H1 (cell line): ENCODE measurements at regions not wholly inside any gene's neighbourhood (a gene's known extent, or its start where the extent isn't known, plus 50 kb on each side); places are given as distances from the start of the nearest gene placed in this dataset.

ENCODE experiments used
- BCL11A ChIP-seq, 2 experiments: IDR thresholded peaks; one replicate each; pipeline ENCODE4 v1.6.1; 2011; ENCODE audit warnings: low read depth in 2 of 2, low read length in 2 of 2, mild to moderate bottlenecking in 2 of 2
- BRCA1 ChIP-seq: IDR thresholded peaks from 2 replicates; pipeline ENCODE4 v1.6.1; 2012; ENCODE audit warnings: low read depth, low read length, improper control_type of control experiment
- CBX8 ChIP-seq: fragments of 300-800, 300-1000 bp; sonication (generic); IDR thresholded peaks from 2 replicates; pipeline ENCODE4 v1.7.1; 2016; ENCODE audit warnings: low read depth, low read length, borderline replicate concordance
- HDAC6 ChIP-seq: IDR thresholded peaks from one replicate; pipeline ENCODE4 v1.7.1; 2012; ENCODE audit warnings: low read depth, mild to moderate bottlenecking, inconsistent platforms, low read length, moderate library complexity
- JUND ChIP-seq: IDR thresholded peaks from 2 replicates; pipeline ENCODE4 v1.6.1; 2011; ENCODE audit warnings: mild to moderate bottlenecking, improper control_type of control experiment, low read length
- KDM4A ChIP-seq: IDR thresholded peaks from one replicate; pipeline ENCODE4 v1.7.1; 2012; ENCODE audit warnings: low read depth, mild to moderate bottlenecking, moderate library complexity, low read length, inconsistent platforms; ENCODE audit not compliant: severe bottlenecking
- NRF1 ChIP-seq: IDR thresholded peaks from 2 replicates; pipeline ENCODE4 v1.6.1; 2011; ENCODE audit warnings: mild to moderate bottlenecking, low read depth, low read length, improper control_type of control experiment
- RFX5 ChIP-seq: IDR thresholded peaks from 2 replicates; pipeline ENCODE4 v1.6.1; 2011; ENCODE audit warnings: low read depth, low read length, improper control_type of control experiment, borderline replicate concordance
- RNF2 ChIP-seq: fragments of 200-900, 300-1000 bp; sonication (generic); IDR thresholded peaks from 2 replicates; pipeline ENCODE4 v1.7.1; 2016; ENCODE audit warnings: borderline replicate concordance, low read depth, mild to moderate bottlenecking, antibody characterized with exemption, low read length; ENCODE audit not compliant: poor library complexity, severe bottlenecking; ENCODE audit errors: missing control alignments
- TBP ChIP-seq: IDR thresholded peaks from 2 replicates; pipeline ENCODE4 v1.6.1; 2011; ENCODE audit warnings: low read depth, low read length, improper control_type of control experiment
- TF ChIP-seq, protein P1 (sequence below): fragments of 300-600 bp; sonication (generic); IDR thresholded peaks from 2 replicates; pipeline ENCODE4 v1.7.1; 2012; ENCODE audit warnings: low read length, moderate library complexity, mild to moderate bottlenecking, inconsistent platforms; ENCODE audit not compliant: insufficient replicate concordance
- TF ChIP-seq, protein P2 (sequence below): IDR thresholded peaks from 2 replicates; pipeline ENCODE4 v1.6.1; 2011; ENCODE audit warnings: low read depth, mild to moderate bottlenecking, low read length; ENCODE audit not compliant: insufficient read depth

DNA sequence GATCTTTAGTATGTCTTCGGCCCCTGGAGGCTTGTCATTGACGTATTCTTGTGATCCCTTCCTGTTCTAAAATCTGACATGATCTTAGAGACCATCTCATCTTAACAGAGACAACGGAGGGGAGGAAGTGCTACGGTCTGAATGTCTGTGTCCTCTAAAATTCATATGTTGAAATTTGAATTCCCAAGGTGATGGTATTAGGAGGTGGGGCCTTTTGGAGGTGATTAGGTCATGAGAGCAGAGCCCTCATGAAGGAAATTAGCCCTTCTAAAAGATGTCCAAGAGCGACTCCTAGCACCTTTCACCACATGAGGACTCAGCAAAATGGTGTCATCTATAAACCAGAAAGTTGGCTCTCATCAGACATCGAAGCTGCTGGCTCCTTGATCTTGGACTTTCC is 233.2 kb upstream of the CMC1 start (continued):
- TF ChIP-seq, protein P1, sequence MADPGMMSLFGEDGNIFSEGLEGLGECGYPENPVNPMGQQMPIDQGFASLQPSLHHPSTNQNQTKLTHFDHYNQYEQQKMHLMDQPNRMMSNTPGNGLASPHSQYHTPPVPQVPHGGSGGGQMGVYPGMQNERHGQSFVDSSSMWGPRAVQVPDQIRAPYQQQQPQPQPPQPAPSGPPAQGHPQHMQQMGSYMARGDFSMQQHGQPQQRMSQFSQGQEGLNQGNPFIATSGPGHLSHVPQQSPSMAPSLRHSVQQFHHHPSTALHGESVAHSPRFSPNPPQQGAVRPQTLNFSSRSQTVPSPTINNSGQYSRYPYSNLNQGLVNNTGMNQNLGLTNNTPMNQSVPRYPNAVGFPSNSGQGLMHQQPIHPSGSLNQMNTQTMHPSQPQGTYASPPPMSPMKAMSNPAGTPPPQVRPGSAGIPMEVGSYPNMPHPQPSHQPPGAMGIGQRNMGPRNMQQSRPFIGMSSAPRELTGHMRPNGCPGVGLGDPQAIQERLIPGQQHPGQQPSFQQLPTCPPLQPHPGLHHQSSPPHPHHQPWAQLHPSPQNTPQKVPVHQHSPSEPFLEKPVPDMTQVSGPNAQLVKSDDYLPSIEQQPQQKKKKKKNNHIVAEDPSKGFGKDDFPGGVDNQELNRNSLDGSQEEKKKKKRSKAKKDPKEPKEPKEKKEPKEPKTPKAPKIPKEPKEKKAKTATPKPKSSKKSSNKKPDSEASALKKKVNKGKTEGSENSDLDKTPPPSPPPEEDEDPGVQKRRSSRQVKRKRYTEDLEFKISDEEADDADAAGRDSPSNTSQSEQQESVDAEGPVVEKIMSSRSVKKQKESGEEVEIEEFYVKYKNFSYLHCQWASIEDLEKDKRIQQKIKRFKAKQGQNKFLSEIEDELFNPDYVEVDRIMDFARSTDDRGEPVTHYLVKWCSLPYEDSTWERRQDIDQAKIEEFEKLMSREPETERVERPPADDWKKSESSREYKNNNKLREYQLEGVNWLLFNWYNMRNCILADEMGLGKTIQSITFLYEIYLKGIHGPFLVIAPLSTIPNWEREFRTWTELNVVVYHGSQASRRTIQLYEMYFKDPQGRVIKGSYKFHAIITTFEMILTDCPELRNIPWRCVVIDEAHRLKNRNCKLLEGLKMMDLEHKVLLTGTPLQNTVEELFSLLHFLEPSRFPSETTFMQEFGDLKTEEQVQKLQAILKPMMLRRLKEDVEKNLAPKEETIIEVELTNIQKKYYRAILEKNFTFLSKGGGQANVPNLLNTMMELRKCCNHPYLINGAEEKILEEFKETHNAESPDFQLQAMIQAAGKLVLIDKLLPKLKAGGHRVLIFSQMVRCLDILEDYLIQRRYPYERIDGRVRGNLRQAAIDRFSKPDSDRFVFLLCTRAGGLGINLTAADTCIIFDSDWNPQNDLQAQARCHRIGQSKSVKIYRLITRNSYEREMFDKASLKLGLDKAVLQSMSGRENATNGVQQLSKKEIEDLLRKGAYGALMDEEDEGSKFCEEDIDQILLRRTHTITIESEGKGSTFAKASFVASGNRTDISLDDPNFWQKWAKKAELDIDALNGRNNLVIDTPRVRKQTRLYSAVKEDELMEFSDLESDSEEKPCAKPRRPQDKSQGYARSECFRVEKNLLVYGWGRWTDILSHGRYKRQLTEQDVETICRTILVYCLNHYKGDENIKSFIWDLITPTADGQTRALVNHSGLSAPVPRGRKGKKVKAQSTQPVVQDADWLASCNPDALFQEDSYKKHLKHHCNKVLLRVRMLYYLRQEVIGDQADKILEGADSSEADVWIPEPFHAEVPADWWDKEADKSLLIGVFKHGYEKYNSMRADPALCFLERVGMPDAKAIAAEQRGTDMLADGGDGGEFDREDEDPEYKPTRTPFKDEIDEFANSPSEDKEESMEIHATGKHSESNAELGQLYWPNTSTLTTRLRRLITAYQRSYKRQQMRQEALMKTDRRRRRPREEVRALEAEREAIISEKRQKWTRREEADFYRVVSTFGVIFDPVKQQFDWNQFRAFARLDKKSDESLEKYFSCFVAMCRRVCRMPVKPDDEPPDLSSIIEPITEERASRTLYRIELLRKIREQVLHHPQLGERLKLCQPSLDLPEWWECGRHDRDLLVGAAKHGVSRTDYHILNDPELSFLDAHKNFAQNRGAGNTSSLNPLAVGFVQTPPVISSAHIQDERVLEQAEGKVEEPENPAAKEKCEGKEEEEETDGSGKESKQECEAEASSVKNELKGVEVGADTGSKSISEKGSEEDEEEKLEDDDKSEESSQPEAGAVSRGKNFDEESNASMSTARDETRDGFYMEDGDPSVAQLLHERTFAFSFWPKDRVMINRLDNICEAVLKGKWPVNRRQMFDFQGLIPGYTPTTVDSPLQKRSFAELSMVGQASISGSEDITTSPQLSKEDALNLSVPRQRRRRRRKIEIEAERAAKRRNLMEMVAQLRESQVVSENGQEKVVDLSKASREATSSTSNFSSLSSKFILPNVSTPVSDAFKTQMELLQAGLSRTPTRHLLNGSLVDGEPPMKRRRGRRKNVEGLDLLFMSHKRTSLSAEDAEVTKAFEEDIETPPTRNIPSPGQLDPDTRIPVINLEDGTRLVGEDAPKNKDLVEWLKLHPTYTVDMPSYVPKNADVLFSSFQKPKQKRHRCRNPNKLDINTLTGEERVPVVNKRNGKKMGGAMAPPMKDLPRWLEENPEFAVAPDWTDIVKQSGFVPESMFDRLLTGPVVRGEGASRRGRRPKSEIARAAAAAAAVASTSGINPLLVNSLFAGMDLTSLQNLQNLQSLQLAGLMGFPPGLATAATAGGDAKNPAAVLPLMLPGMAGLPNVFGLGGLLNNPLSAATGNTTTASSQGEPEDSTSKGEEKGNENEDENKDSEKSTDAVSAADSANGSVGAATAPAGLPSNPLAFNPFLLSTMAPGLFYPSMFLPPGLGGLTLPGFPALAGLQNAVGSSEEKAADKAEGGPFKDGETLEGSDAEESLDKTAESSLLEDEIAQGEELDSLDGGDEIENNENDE: no peak
- TF ChIP-seq NRF1: no peak
- no peak for TF ChIP-seq RFX5
- no peak for TF ChIP-seq JUND
- TF ChIP-seq, protein P2, sequence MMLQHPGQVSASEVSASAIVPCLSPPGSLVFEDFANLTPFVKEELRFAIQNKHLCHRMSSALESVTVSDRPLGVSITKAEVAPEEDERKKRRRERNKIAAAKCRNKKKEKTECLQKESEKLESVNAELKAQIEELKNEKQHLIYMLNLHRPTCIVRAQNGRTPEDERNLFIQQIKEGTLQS: no peak
- TF ChIP-seq RNF2: no peak
- TF ChIP-seq HDAC6: no peak
- no peak for TF ChIP-seq KDM4A
- no peak for TF ChIP-seq TBP
- TF ChIP-seq CBX8: no peak
- TF ChIP-seq BRCA1: no peak
- no peak for TF ChIP-seq BCL11A (IDR thresholded peaks at IDR 0.05; ENCODE audit: low read depth in 2 of 2, low read length in 2 of 2)
